ENCODE measurements at regions not wholly inside any gene's neighbourhood (a gene's known extent, or its start where the extent isn't known, plus 50 kb on each side); places are given as distances from the start of the nearest gene placed in this dataset.
"Not testable (repeated sequence)": the region's sequence is repeated elsewhere in the genome, so short reads cannot be mapped to it uniquely, and the experiment has no call there.

DNA sequence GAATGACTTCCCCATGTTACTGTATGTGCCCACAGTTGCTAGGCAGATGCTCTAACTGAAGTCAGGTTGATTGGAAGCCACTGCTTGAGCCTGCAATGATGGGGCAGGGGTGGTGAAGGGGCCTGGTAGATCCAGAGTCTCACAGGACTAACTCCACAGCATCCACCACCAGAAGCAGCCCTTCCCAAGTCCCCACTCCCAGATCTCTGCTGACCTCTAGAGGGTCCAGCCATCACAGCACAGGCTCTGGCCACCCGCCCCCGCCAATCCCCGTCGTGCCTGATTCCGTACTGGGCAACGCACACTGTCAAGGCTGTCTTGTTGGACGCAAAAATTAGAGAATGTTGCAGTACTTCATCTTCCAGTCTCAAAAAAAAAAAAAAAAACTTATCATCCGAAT, 136.8 kb upstream of the PDE1C start:
- POLR2A ChIA-PET = no interaction called here

GRCh38 chr7:32206488-32206887, 136.3 kb upstream of the PDE1C start:
- DNase-seq = no peak

More for the DNA sequence above, 136.8 kb upstream of the PDE1C start:
- Mint-ChIP-seq H3K9me3 (no peaks in the 10 kb centered on the region), H3K27me3 (no peaks in the 10 kb centered on the region), H3K4me3 (no peak overlapping the region), H3K36me3 (ENCODE audit: low read depth) (no peaks in the 10 kb centered on the region), H3K4me1 (no peaks in the 10 kb centered on the region), H3K27ac (no peak overlapping the region)
- no peak for DNase-seq
- CTCF ChIA-PET = no interaction called here

GRCh38 chr7:32205298-32205824, 135.2 kb upstream of the PDE1C start:
- POLR2A ChIA-PET = interaction anchor here (0.6 kb wide), 1 partner anchor 711 kb away, joined by 3 read pairs; no protein-coding TSS in a partner anchor
- H3K27ac Mint-ChIP-seq; H3K4me1 Mint-ChIP-seq; CTCF ChIA-PET; H3K4me3 Mint-ChIP-seq; H3K27me3 Mint-ChIP-seq; H3K36me3 Mint-ChIP-seq (ENCODE audit: low read depth); H3K9me3 Mint-ChIP-seq; DNase-seq: not testable (repeated sequence)

More at GRCh38 chr7:32206488-32206887, 136.3 kb upstream of the PDE1C start:
- Mint-ChIP-seq H3K4me1 (no peaks in the 10 kb centered on the region), H3K4me3 (no peak overlapping the region), H3K27ac (no peak overlapping the region), H3K36me3 (ENCODE audit: low read depth) (no peaks in the 10 kb centered on the region), H3K9me3 (no peaks in the 10 kb centered on the region), H3K27me3 (no peaks in the 10 kb centered on the region)
- ChIA-PET POLR2A (no interaction called here), CTCF (no interaction called here)

DNA sequence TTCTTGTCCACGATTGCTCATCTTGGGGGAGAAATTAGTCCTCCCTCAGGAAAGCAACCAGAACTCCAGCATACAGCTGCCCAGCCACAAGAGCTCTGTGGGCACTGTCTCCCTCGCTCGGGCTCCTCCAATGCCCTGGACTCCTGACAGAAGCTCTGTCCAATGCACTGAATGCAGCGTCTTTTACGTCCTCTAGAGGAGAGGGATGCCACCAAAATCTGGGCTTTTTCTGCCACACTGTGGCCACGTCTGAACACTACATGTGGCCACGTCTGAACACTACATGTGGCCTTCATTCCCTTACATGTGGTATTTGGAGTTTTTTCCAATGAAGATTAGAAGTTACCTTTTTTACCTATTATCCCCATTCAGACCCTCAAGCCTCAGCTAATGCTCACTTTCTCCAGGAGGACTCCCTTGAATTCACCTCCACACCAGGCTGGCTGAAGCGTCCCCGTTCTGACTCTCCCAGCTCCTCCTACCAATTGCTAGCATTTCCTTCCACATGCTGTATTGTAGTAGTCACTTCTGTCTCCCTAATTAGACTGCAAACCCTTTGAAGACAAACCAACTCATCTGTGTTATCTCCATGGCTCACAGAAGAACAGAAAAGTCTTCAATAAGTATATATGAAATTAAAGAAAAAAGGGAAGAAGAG, 134.3 kb upstream of the PDE1C start:
- DNase-seq = no peak
- Mint-ChIP-seq H3K4me3 (no peak overlapping the region), H3K9me3 (no peaks in the 10 kb centered on the region), H3K36me3 (ENCODE audit: low read depth) (no peaks in the 10 kb centered on the region), H3K27ac (no peak overlapping the region), H3K4me1 (no peaks in the 10 kb centered on the region), H3K27me3 (no peaks in the 10 kb centered on the region)
- POLR2A ChIA-PET = no interaction called here
- CTCF ChIA-PET = no interaction called here

GRCh38 chr7:32200646-32201045, 130.4 kb upstream of the PDE1C start:
- ChIA-PET POLR2A (no interaction called here), CTCF (no interaction called here)
- no peak for DNase-seq
- Mint-ChIP-seq H3K4me1 (no peaks in the 10 kb centered on the region), H3K36me3 (ENCODE audit: low read depth) (no peaks in the 10 kb centered on the region), H3K9me3 (peaks cover 2% of the 10 kb centered on the region), H3K27ac (no peak overlapping the region), H3K4me3 (no peak overlapping the region), H3K27me3 (no peaks in the 10 kb centered on the region)

DNA sequence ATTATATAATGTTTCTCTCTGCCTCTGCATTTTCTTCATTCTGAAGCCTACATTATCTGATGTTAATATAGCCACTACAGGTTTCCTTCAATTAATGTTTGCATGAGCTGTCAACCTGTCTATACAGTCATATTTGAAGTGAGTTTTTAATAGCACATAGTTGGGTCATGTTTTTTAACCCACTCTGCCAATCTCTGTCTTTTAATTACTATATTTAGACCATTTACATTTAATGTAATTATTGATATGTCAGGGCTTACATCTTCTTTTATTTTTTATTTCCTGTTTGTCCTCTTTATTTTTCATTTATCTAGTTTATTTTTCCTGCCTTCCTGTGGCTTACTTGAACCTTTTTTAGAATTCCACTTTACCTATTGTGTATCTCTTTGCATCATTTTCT, 124.3 kb upstream of the PDE1C start:
- no peak overlapping the region for H3K27ac Mint-ChIP-seq
- DNase-seq = no peak
- no peaks in the 10 kb centered on the region for H3K36me3 Mint-ChIP-seq (ENCODE audit: low read depth)
- no peaks in the 10 kb centered on the region for H3K4me1 Mint-ChIP-seq
- H3K9me3 Mint-ChIP-seq = peaks cover 4% of the 10 kb centered on the region
- POLR2A ChIA-PET = no interaction called here
- CTCF ChIA-PET = no interaction called here
- H3K27me3 Mint-ChIP-seq = no peaks in the 10 kb centered on the region
- no peak overlapping the region for H3K4me3 Mint-ChIP-seq

DNA sequence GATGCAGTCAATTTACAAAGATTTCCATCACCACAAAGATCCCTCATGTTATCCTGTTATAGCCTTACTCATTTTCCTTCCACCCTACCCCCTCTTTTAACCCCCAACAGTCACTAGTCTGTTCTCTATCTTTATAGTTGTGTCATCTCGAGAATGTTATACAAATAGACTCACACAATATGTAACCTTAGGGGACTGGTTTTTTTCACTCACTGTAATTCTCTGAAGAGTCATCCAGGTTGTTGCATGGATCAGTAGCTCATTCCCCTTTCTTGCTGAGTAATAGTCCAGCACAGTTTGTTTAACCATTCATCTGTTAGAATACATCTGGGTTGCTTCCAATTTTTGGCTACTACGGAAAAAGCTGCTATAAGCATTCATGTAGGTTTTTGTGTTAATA, 121.1 kb upstream of the PDE1C start:
- peaks cover 2% of the 10 kb centered on the region for H3K9me3 Mint-ChIP-seq
- ChIA-PET CTCF (interaction anchor here (0.7 kb wide), 1 partner anchor 253 kb away, joined by 3 read pairs; no protein-coding TSS in a partner anchor), POLR2A (no interaction called here)
- no peak overlapping the region for H3K4me3 Mint-ChIP-seq
- H3K27ac Mint-ChIP-seq = no peak overlapping the region
- no peak for DNase-seq
- H3K4me1 Mint-ChIP-seq = no peaks in the 10 kb centered on the region
- no peaks in the 10 kb centered on the region for H3K27me3 Mint-ChIP-seq
- no peaks in the 10 kb centered on the region for H3K36me3 Mint-ChIP-seq (ENCODE audit: low read depth)

GRCh38 chr7:32179567-32179966, 109.4 kb upstream of the PDE1C start:
- H3K27ac Mint-ChIP-seq = no peak overlapping the region
- no peaks in the 10 kb centered on the region for H3K4me1 Mint-ChIP-seq
- no peaks in the 10 kb centered on the region for H3K9me3 Mint-ChIP-seq
- H3K36me3 Mint-ChIP-seq (ENCODE audit: low read depth) = no peaks in the 10 kb centered on the region
- H3K4me3 Mint-ChIP-seq = no peak overlapping the region
- ChIA-PET POLR2A (no interaction called here), CTCF (no interaction called here)
- H3K27me3 Mint-ChIP-seq = no peaks in the 10 kb centered on the region
- DNase-seq = no peak

- Mint-ChIP-seq H3K36me3 (ENCODE audit: low read depth) (no peaks in the 10 kb centered on the region), H3K27ac (no peak overlapping the region), H3K4me3 (no peak overlapping the region), H3K27me3 (no peaks in the 10 kb centered on the region), H3K4me1 (no peaks in the 10 kb centered on the region), H3K9me3 (no peaks in the 10 kb centered on the region)
- ChIA-PET CTCF (no interaction called here), POLR2A (no interaction called here)
- no peak for DNase-seq
These were observed 108.6 kb upstream of the PDE1C start for GRCh38 chr7:32178677-32179366.

DNA sequence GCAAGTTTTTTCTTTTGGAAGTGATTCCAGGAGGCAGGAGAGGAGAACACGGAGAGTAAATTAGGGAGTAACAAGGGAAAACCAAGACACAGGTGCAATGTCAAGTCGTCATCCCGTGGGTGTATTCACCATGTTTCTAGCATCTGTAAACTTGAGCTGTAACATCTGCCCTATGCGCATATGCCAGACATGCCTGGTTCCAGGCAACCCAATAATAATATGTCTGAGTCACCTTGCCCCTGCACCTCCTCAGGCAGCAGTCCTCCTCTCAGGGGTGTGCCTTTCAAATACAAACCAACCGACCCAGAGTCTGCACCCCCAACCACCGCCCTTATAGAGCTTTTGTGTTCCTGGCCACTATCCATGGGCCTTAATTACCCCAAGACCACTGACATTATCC, 107.0 kb upstream of the PDE1C start:
- H3K27ac Mint-ChIP-seq = no peak overlapping the region
- H3K36me3 Mint-ChIP-seq (ENCODE audit: low read depth) = no peaks in the 10 kb centered on the region
- DNase-seq = no peak
- H3K4me3 Mint-ChIP-seq = no peak overlapping the region
- ChIA-PET POLR2A (no interaction called here), CTCF (interaction anchor here (0.6 kb wide), 1 partner anchor 955 kb away, joined by 3 read pairs; no protein-coding TSS in a partner anchor)
- H3K27me3 Mint-ChIP-seq = no peaks in the 10 kb centered on the region
- no peaks in the 10 kb centered on the region for H3K4me1 Mint-ChIP-seq
- H3K9me3 Mint-ChIP-seq = peaks cover 1% of the 10 kb centered on the region

- ChIA-PET POLR2A (no interaction called here), CTCF (no interaction called here)
- no peak overlapping the region for H3K27ac Mint-ChIP-seq
- no peak overlapping the region for H3K4me3 Mint-ChIP-seq
- DNase-seq = no peak
- H3K4me1 Mint-ChIP-seq = no peaks in the 10 kb centered on the region
- no peaks in the 10 kb centered on the region for H3K36me3 Mint-ChIP-seq (ENCODE audit: low read depth)
- H3K9me3 Mint-ChIP-seq = peaks cover 2% of the 10 kb centered on the region
- H3K27me3 Mint-ChIP-seq = no peaks in the 10 kb centered on the region
These were observed 104.9 kb upstream of the PDE1C start for GRCh38 chr7:32175099-32175498.

GRCh38 chr7:32171248-32171647, 101.0 kb upstream of the PDE1C start:
- H3K4me1 Mint-ChIP-seq = no peaks in the 10 kb centered on the region
- no peak overlapping the region for H3K4me3 Mint-ChIP-seq
- peaks cover 2% of the 10 kb centered on the region for H3K9me3 Mint-ChIP-seq
- H3K36me3 Mint-ChIP-seq (ENCODE audit: low read depth) = no peaks in the 10 kb centered on the region
- H3K27me3 Mint-ChIP-seq = no peaks in the 10 kb centered on the region
- ChIA-PET POLR2A (no interaction called here), CTCF (no interaction called here)
- no peak for DNase-seq
- H3K27ac Mint-ChIP-seq = no peak overlapping the region

DNA sequence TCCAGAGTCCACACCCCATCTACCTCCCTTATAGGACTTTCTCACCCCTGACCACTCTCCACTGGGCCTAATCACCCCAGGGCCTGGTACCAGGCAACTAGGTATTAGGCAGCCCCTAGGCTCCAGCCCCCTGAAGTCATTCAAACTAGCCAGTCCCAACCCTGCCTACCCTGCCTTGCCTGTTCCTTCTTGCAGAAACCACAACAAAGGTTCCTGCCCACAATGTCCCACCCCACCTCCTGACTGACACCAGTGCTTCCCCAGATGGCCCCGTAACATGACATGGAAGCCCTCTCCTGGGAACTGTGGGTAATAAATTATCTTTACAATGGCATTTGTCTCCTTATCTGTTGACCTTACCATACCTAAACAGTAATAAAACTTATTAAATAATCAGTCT, 100.6 kb upstream of the PDE1C start:
- H3K27ac Mint-ChIP-seq = no peak overlapping the region
- ChIA-PET POLR2A (no interaction called here), CTCF (no interaction called here)
- H3K27me3 Mint-ChIP-seq = no peaks in the 10 kb centered on the region
- peaks cover 2% of the 10 kb centered on the region for H3K9me3 Mint-ChIP-seq
- H3K4me1 Mint-ChIP-seq = no peaks in the 10 kb centered on the region
- no peaks in the 10 kb centered on the region for H3K36me3 Mint-ChIP-seq (ENCODE audit: low read depth)
- no peak overlapping the region for H3K4me3 Mint-ChIP-seq
- no peak for DNase-seq

GRCh38 chr7:32169228-32169627, 99.0 kb upstream of the PDE1C start:
- ChIA-PET POLR2A (no interaction called here), CTCF (no interaction called here)
- no peak for DNase-seq
- Mint-ChIP-seq H3K36me3 (ENCODE audit: low read depth) (no peaks in the 10 kb centered on the region), H3K27me3 (no peaks in the 10 kb centered on the region), H3K27ac (no peak overlapping the region), H3K9me3 (peaks cover 2% of the 10 kb centered on the region), H3K4me1 (no peaks in the 10 kb centered on the region), H3K4me3 (no peak overlapping the region)
